ENCODE measurements at regions not wholly inside any gene's neighbourhood (a gene's known extent, or its start where the extent isn't known, plus 50 kb on each side); places are given as distances from the start of the nearest gene placed in this dataset.

DNA sequence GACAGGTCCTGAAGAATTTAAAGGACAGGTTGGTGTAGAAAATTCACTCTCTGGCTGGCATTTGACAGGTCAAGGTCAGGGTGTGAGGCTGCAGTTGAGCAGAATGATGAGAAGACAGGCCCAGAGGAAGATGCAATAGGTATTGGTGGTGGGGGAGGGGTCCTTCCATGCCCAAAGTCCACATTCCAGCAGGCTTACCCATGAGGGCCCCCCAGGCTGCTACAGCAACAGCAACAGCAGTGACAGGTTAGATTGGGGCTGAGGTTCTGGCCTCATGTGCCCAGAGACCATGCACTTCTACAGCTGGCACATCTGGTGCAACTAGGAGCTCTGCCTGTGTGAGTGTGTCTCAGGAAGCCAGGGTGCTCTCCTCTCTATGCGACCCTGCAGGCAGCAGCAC lies 223.5 kb upstream of the GHITM start:
- no peak overlapping the region for H2AFZ ChIP-seq (ENCODE audit: low read depth, low read length, poor library complexity, severe bottlenecking)
- no peak overlapping the region for H3K4me3 ChIP-seq (replicated peaks in 1 of 2; ENCODE audit: low read depth in 1 of 2, low read length in 2 of 2)
- CTCF ChIA-PET: no interaction called here
- H3K27ac ChIP-seq (ENCODE audit: low read depth, low read length): no peak overlapping the region
- H3K9me2 ChIP-seq (ENCODE audit: insufficient read depth): no peaks in the 10 kb centered on the region
- POLR2A ChIA-PET: no interaction called here
- BruUV-seq (replicated peaks): no TSS peak
- 0 out of 2 replicates have a peak, but pooled peaks cover 3% of the 10 kb centered on the region for H3K27me3 ChIP-seq (ENCODE audit: insufficient read depth, low read length)
- ATAC-seq (no peak), DNase-seq (ENCODE audit: low read depth, low spot score) (no peak)
- intact Hi-C loops (cut with micrococcal nuclease): no loop called here
- H3K4me1 ChIP-seq (ENCODE audit: control insufficient read depth in 1 of 2, insufficient read depth in 2 of 2, low read length in 2 of 2): peaks cover 0 to 3% of the 10 kb centered on the region in 2 experiments; a peak in 1 of 4 replicates
- no peaks in the 10 kb centered on the region for H3K36me3 ChIP-seq (ENCODE audit: control insufficient read depth in 1 of 2, insufficient read depth in 2 of 2, low read length in 2 of 2)
- no peak overlapping the region for H3K9ac ChIP-seq (ENCODE audit: low read length)
- H4K20me1 ChIP-seq (ENCODE audit: insufficient read depth): no peaks in the 10 kb centered on the region
- H3K4me2 ChIP-seq (ENCODE audit: low read length): no peak overlapping the region
- RAD21 ChIA-PET (ENCODE audit: low non-redundant PET in 1 of 2, low total read pairs in 2 of 2, uncharacterized antibody in 2 of 2, unreplicated experiment in 2 of 2): no interaction called here
- no peaks in the 10 kb centered on the region for H3K9me3 ChIP-seq (ENCODE audit: control insufficient read depth in 1 of 2, insufficient read depth in 1 of 2, low read depth in 1 of 2, low read length in 2 of 2)
- no peaks in the 10 kb centered on the region for H3K79me2 ChIP-seq (ENCODE audit: insufficient read depth, low read length)
- no peak for TF ChIP-seq EGR1 (IDR thresholded peaks at IDR 0.05; ENCODE audit: low read depth)
- no peak for TF ChIP-seq EZH2 (IDR thresholded peaks at IDR 0.05)
- TF ChIP-seq RAD21 (IDR thresholded peaks at IDR 0.05; ENCODE audit: low read depth): no peak
- TF ChIP-seq, protein P1, sequence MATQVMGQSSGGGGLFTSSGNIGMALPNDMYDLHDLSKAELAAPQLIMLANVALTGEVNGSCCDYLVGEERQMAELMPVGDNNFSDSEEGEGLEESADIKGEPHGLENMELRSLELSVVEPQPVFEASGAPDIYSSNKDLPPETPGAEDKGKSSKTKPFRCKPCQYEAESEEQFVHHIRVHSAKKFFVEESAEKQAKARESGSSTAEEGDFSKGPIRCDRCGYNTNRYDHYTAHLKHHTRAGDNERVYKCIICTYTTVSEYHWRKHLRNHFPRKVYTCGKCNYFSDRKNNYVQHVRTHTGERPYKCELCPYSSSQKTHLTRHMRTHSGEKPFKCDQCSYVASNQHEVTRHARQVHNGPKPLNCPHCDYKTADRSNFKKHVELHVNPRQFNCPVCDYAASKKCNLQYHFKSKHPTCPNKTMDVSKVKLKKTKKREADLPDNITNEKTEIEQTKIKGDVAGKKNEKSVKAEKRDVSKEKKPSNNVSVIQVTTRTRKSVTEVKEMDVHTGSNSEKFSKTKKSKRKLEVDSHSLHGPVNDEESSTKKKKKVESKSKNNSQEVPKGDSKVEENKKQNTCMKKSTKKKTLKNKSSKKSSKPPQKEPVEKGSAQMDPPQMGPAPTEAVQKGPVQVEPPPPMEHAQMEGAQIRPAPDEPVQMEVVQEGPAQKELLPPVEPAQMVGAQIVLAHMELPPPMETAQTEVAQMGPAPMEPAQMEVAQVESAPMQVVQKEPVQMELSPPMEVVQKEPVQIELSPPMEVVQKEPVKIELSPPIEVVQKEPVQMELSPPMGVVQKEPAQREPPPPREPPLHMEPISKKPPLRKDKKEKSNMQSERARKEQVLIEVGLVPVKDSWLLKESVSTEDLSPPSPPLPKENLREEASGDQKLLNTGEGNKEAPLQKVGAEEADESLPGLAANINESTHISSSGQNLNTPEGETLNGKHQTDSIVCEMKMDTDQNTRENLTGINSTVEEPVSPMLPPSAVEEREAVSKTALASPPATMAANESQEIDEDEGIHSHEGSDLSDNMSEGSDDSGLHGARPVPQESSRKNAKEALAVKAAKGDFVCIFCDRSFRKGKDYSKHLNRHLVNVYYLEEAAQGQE (IDR thresholded peaks at IDR 0.05; ENCODE audit: low read depth): no peak
- TF ChIP-seq, protein P2, sequence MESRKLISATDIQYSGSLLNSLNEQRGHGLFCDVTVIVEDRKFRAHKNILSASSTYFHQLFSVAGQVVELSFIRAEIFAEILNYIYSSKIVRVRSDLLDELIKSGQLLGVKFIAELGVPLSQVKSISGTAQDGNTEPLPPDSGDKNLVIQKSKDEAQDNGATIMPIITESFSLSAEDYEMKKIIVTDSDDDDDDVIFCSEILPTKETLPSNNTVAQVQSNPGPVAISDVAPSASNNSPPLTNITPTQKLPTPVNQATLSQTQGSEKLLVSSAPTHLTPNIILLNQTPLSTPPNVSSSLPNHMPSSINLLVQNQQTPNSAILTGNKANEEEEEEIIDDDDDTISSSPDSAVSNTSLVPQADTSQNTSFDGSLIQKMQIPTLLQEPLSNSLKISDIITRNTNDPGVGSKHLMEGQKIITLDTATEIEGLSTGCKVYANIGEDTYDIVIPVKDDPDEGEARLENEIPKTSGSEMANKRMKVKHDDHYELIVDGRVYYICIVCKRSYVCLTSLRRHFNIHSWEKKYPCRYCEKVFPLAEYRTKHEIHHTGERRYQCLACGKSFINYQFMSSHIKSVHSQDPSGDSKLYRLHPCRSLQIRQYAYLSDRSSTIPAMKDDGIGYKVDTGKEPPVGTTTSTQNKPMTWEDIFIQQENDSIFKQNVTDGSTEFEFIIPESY (IDR thresholded peaks at IDR 0.05; ENCODE audit: extremely low read depth, insufficient replicate concordance, low read length): no peak
- no peak for TF ChIP-seq EZH2phosphoT487 (IDR thresholded peaks at IDR 0.05; ENCODE audit: borderline replicate concordance)
- no peak for TF ChIP-seq SP1 (IDR thresholded peaks at IDR 0.05; ENCODE audit: low read depth)
- no peak for TF ChIP-seq YY1 (IDR thresholded peaks at IDR 0.05; ENCODE audit: extremely low read depth, insufficient replicate concordance, low read depth, low read length)
- no peak for TF ChIP-seq CEBPB (IDR thresholded peaks at IDR 0.05; ENCODE audit: low read depth)
- TF ChIP-seq SRF (IDR thresholded peaks at IDR 0.05; ENCODE audit: low read depth): no peak
- TF ChIP-seq FOSL1 (IDR thresholded peaks at IDR 0.05; ENCODE audit: low read depth): no peak
- TF ChIP-seq ELF1 (IDR thresholded peaks at IDR 0.05; ENCODE audit: borderline replicate concordance, low read depth): no peak
- no peak for TF ChIP-seq SIN3A (IDR thresholded peaks at IDR 0.05; ENCODE audit: low read depth)
- TF ChIP-seq, protein P3, sequence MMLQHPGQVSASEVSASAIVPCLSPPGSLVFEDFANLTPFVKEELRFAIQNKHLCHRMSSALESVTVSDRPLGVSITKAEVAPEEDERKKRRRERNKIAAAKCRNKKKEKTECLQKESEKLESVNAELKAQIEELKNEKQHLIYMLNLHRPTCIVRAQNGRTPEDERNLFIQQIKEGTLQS (IDR thresholded peaks at IDR 0.05): no peak
- TF ChIP-seq CBX3 (IDR thresholded peaks at IDR 0.05; ENCODE audit: low read depth): no peak
- no peak for TF ChIP-seq TCF7L2 (IDR thresholded peaks at IDR 0.05; ENCODE audit: borderline replicate concordance, extremely low read depth, insufficient read depth, insufficient read length)
- no peak for TF ChIP-seq JUND (IDR thresholded peaks at IDR 0.05)
- TF ChIP-seq ZNF274 (IDR thresholded peaks at IDR 0.05; ENCODE audit: low read depth, low read length): no peak
- TF ChIP-seq POLR2AphosphoS5 (IDR thresholded peaks at IDR 0.05; ENCODE audit: low read depth, low read length): no peak
- no peak for TF ChIP-seq ZFX (IDR thresholded peaks at IDR 0.05)

All from HCT116 (cell line).